CD4-positive, alpha-beta T cell treated with Interleukin-6 for 4 hours (primary cell): ENCODE measurements at regions not wholly inside any gene's neighbourhood (a gene's known extent, or its start where the extent isn't known, plus 50 kb on each side); places are given as distances from the start of the nearest gene placed in this dataset.

Source experiments
- DNase-seq: peaks from one replicate; pipeline ENCODE4 v3.0.0-alpha.2; 2020; ENCODE audit warnings: mixed read lengths

GRCh38 chr15:47614360-47615011 is 102.8 kb upstream of the SEMA6D start:
- no peak for DNase-seq

GRCh38 chr15:47616876-47617275 is 100.4 kb upstream of the SEMA6D start:
- no peak for DNase-seq

GRCh38 chr15:47618241-47618640 is 99.1 kb upstream of the SEMA6D start:
- DNase-seq = no peak

DNA sequence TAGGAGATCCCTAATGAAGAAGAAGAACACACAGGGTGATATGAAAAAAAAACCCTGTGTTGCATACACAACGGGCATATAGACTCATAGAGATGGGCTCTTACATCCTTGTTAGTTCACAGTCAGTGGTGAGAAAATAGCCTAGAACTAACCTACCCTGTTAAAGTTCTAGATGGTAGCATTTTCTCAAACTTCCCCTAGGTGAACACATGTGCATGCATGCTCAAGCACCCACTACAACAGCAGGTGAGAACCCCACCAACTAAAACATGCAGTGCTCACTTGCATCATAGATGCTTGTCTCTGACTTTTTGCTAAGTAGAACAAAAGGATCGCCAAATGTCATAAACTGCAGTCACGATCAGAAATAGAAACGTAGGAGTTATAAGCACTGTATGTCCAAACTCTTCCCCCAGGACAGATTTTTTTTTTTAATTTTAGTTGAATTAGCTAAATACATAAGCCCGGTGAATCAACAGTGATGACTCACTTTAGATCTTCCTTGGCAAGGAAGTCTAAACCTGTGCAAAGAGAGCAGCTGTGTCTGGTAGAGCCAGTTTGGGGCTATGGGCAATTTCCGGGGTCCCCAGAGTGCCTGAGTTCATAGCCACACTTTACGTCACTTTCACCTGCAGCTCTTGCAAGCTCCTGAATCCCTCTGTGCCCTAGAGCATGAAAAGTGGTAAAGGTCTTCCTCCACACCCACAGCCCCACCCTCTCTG is 96.2 kb upstream of the SEMA6D start:
- no peak for DNase-seq

- DNase-seq = no peak
These were observed 95.2 kb upstream of the SEMA6D start for GRCh38 chr15:47622055-47622454.

DNA sequence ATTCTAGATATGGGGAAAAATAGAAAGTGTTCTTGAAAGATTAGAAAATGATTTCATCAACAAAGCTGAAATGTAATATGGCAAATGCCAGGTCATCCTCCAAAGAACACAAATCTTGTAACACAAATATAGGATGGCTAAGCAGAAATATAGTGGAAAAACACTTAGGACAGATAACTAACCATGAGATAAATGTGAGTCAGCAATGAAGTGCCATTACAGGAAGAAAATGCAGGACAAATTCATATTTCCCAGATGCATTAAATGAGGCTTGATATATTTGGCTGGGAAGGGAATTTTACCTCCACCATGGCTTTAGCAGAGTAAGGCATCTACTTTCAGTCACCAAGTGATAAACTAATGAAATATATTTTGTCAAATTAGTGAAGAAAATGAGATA is 92.8 kb upstream of the SEMA6D start:
- no peak for DNase-seq

DNA sequence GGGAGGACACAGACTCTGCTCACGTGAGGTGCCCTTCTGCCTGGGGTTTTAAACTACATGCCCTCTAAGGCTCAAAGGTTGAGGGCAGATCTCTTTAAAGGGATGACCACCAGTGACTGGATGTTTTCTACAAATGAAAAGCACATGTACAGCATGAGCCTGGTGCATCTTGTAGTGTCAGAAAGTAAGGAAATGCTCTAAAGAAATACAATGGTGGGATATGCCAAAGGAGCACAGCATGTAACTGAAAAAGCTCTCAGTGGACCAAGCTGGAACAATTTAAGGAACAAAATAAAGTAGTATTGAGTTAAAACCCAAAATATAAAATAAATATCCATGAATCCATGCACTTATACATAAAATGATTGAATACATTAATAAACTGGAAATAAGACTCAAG is 78.3 kb upstream of the SEMA6D start:
- no peak for DNase-seq

DNA sequence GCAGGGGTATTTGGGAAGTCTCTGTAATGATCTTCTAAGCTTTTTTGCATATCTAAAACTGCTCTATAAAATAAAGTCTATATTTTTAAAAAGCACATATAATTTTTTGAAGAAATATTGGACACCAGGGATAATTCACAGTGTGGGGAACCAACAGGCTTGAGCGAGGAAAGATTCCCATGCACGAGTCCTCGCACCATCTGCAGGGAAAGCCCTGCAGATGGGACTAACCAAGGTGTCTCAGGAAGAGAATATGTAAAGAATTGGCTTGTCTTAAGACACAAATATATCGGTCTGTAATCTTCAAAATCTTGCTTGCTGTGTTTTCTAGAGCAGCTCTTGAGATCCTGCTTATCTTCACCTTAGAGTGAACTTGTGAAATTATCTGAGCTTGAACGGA is 77.2 kb upstream of the SEMA6D start:
- no peak for DNase-seq

DNA sequence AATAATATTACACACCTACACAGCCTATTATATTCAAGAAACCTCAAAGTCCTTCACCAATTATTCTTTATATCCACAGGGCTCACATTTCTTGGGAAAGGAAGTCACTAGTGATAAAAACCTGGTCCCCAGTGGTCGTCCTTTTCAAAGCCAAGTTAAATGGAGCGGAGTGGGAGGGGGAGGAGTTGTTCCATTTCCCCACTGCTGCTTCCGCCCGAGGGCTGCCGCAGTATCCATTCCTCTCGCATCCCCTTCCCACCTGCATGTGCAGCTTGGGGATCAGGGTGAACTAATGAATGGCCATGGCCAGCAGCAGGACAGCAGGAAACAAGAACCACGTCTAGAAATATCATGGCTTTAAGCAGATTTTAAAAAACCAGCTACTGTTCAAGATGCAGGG is 76.4 kb upstream of the SEMA6D start:
- no peak for DNase-seq

GRCh38 chr15:47644722-47645121 is 72.6 kb upstream of the SEMA6D start:
- no peak for DNase-seq

GRCh38 chr15:47650564-47650963 is 66.7 kb upstream of the SEMA6D start:
- DNase-seq = no peak

- DNase-seq = no peak
These were observed 65.0 kb upstream of the SEMA6D start for GRCh38 chr15:47652328-47652727.

- no peak for DNase-seq
These were observed 64.5 kb upstream of the SEMA6D start for GRCh38 chr15:47652844-47653243.

GRCh38 chr15:47661661-47662180 is 55.6 kb upstream of the SEMA6D start:
- DNase-seq = no peak

GRCh38 chr15:47663101-47663500 is 54.2 kb upstream of the SEMA6D start:
- no peak for DNase-seq
